DND-41 (cell line): ENCODE measurements at regions not wholly inside any gene's neighbourhood (a gene's known extent, or its start where the extent isn't known, plus 50 kb on each side); places are given as distances from the start of the nearest gene placed in this dataset.
"Not testable (repeated sequence)": the region's sequence is repeated elsewhere in the genome, so short reads cannot be mapped to it uniquely, and the experiment has no call there.

ENCODE experiments used
- ATAC-seq: fragments of 200-7000 bp; cut with Tn5 transposase; 3 replicates; pipeline ENCODE4 v1.9.1; 2021; ENCODE audit warnings: low read depth; ENCODE audit not compliant: insufficient read depth
- DNase-seq: peaks from one replicate; pipeline ENCODE4 v3.0.0-alpha.2; 2020
- H2AFZ ChIP-seq: 2 replicates; pipeline ENCODE4 v1.6.0; 2012; ENCODE audit warnings: low read depth, low read length
- H3K27ac ChIP-seq: 2 replicates; pipeline ENCODE4 v1.5.1; 2012; ENCODE audit warnings: low read length, inconsistent platforms
- H3K27me3 ChIP-seq: fragments of 200-600 bp; sonication (generic); 2 replicates; pipeline ENCODE4 v1.6.0; 2012; ENCODE audit warnings: low read length, mild to moderate bottlenecking, inconsistent platforms; ENCODE audit not compliant: insufficient read depth, poor library complexity
- H3K36me3 ChIP-seq: 2 replicates; pipeline ENCODE4 v1.5.1; 2012; ENCODE audit warnings: low read length, inconsistent platforms; ENCODE audit not compliant: insufficient read depth
- H3K4me1 ChIP-seq: 2 replicates; pipeline ENCODE4 v1.5.1; 2012; ENCODE audit warnings: mild to moderate bottlenecking, low read length; ENCODE audit not compliant: insufficient read depth
- H3K4me2 ChIP-seq: 2 replicates; pipeline ENCODE4 v1.6.0; 2012; ENCODE audit warnings: mild to moderate bottlenecking, moderate library complexity, low read length, inconsistent platforms; ENCODE audit not compliant: insufficient read depth
- H3K4me3 ChIP-seq, 2 experiments: fragments of 200-600 bp in 1 of 2; shearing (Covaris generic) in 1 of 2; 2 replicates each; pipeline ENCODE4 v1.5.1; 2012 to 2016; ENCODE audit warnings: inconsistent platforms in 2 of 2, low read length in 2 of 2, mild to moderate bottlenecking in 2 of 2, low read depth in 1 of 2, moderate library complexity in 1 of 2
- H3K79me2 ChIP-seq: 2 replicates; pipeline ENCODE4 v1.6.0; 2012; ENCODE audit warnings: low read length, inconsistent platforms; ENCODE audit not compliant: insufficient read depth
- H3K9ac ChIP-seq: 2 replicates; pipeline ENCODE4 v1.6.0; 2012; ENCODE audit warnings: low read depth, mild to moderate bottlenecking, inconsistent platforms, low read length, moderate library complexity
- H3K9me3 ChIP-seq: 2 replicates; pipeline ENCODE4 v1.5.1; 2012; ENCODE audit warnings: low read length, moderate library complexity, mild to moderate bottlenecking, inconsistent platforms; ENCODE audit not compliant: insufficient read depth, severe bottlenecking
- H4K20me1 ChIP-seq: 2 replicates; pipeline ENCODE4 v1.6.0; 2012; ENCODE audit warnings: low read length; ENCODE audit not compliant: insufficient read depth
- EZH2 ChIP-seq: IDR thresholded peaks from 3 replicates; pipeline ENCODE4 v1.6.1; 2012; ENCODE audit warnings: borderline replicate concordance, low read depth, mild to moderate bottlenecking, moderate library complexity, low read length, inconsistent platforms; ENCODE audit not compliant: severe bottlenecking
- TF ChIP-seq, protein P1 (sequence below): IDR thresholded peaks from 2 replicates; pipeline ENCODE4 v1.5.1; 2012; ENCODE audit warnings: borderline replicate concordance, low read length, moderate library complexity, mild to moderate bottlenecking; ENCODE audit not compliant: poor library complexity, severe bottlenecking; ENCODE audit errors: extremely low read depth

DNA sequence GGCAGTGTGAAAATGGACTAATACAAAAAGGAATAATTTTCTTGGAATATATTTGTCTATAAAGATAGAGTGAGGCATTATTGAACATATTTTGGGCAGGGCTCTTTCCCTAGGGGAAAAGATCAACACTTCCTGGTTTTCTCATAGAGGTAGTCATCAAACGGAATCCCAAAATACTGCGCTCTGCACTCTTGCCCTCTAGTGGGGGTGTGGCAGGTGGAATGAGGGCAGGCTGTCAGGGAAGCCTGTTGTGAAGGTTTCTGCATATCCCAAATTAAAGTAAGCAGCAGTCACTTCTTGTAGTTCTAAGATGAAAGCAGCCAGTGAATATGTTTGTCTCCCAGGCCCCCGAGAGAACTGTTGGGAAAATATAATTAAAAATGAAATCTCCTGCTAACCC is 666.8 kb upstream of the TMEM132C start:
- ATAC-seq (no peak), DNase-seq (no peak)
- Histone ChIP-seq H3K79me2 (no peaks in the 10 kb centered on the region), H2AFZ (no peak overlapping the region), H3K4me3 (no peak overlapping the region), H3K9ac (no peak overlapping the region), H3K9me3 (no peaks in the 10 kb centered on the region), H3K4me1 (no peaks in the 10 kb centered on the region), H3K36me3 (no peaks in the 10 kb centered on the region), H3K27me3 (no peaks in the 10 kb centered on the region), H3K4me2 (no peak overlapping the region), H3K27ac (no peak overlapping the region), H4K20me1 (no peaks in the 10 kb centered on the region)
- TF ChIP-seq, protein P1, sequence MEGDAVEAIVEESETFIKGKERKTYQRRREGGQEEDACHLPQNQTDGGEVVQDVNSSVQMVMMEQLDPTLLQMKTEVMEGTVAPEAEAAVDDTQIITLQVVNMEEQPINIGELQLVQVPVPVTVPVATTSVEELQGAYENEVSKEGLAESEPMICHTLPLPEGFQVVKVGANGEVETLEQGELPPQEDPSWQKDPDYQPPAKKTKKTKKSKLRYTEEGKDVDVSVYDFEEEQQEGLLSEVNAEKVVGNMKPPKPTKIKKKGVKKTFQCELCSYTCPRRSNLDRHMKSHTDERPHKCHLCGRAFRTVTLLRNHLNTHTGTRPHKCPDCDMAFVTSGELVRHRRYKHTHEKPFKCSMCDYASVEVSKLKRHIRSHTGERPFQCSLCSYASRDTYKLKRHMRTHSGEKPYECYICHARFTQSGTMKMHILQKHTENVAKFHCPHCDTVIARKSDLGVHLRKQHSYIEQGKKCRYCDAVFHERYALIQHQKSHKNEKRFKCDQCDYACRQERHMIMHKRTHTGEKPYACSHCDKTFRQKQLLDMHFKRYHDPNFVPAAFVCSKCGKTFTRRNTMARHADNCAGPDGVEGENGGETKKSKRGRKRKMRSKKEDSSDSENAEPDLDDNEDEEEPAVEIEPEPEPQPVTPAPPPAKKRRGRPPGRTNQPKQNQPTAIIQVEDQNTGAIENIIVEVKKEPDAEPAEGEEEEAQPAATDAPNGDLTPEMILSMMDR = no peak
- TF ChIP-seq EZH2 = no peak

DNA sequence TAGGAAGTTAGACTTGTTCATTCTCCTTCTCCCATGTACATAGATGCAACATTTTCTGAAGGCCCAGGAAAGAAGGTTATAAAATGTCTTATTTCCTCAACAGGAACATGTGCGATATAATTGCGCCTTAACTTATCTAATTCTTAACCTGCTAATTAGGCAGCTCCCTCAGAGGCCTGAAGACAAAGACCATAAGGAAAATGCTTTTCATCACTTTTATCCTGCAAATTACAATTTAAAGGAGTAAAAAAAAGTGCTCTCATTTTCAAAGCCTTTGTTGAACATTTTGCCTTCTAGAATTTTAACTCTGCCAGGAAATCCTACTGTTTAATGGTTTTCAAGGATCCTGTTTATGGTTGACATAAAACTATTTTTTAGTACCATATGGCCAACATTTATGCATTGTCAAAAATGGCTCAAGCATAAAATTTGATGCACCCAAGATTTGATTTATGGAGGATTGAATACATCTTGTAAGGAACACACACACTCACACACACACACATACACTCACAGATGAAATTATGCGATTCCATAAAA is 660.4 kb upstream of the TMEM132C start:
- no peaks in the 10 kb centered on the region for H3K27me3 ChIP-seq
- no peak overlapping the region for H3K9ac ChIP-seq
- H3K4me1 ChIP-seq = no peaks in the 10 kb centered on the region

DNA sequence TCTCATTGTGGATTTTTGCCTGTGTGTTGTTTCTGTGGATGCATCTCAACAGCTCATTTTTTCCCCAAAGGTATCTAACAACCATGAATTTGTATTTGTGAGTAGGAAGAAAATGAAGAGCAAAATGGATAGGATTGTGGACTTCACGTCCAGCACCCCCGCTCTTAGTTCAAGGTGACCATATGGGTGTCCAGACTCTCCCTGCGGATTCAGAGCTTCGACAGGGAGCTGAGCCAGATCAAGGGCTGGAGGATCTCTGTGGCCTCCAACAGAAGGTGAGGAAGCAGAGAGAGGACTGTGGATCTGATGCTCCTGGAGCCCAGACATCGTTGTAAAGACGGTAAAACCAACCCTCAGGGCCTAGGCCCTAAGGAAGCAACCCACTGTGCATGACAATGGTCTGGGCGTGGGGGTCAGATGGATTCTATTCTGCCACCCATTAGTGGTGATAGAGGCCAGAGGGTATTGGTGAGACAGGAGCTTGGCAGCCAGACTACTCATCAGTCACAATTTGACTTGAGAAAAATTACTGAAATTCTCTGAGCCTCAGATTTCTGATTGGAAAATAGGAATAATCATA is 659.7 kb upstream of the TMEM132C start:
- Histone ChIP-seq H3K4me1 (no peaks in the 10 kb centered on the region), H2AFZ (no peak overlapping the region), H3K9ac (no peak overlapping the region), H4K20me1 (no peaks in the 10 kb centered on the region), H3K4me3 (no peak overlapping the region), H3K79me2 (no peaks in the 10 kb centered on the region), H3K9me3 (no peaks in the 10 kb centered on the region), H3K27me3 (no peaks in the 10 kb centered on the region), H3K27ac (no peak overlapping the region), H3K4me2 (no peak overlapping the region), H3K36me3 (no peaks in the 10 kb centered on the region)
- no peak for TF ChIP-seq EZH2
- TF ChIP-seq, protein P1 = no peak
- DNase-seq (no peak), ATAC-seq (no peak)

More for the DNA sequence above, 660.4 kb upstream of the TMEM132C start:
- no peak overlapping the region for H3K27ac ChIP-seq
- no peak for TF ChIP-seq EZH2
- TF ChIP-seq, protein P1 = no peak
- no peaks in the 10 kb centered on the region for H3K79me2 ChIP-seq
- no peaks in the 10 kb centered on the region for H4K20me1 ChIP-seq
- DNase-seq = no peak
- no peak overlapping the region for H3K4me3 ChIP-seq
- no peak overlapping the region for H2AFZ ChIP-seq
- ATAC-seq = no peak
- no peaks in the 10 kb centered on the region for H3K9me3 ChIP-seq
- H3K36me3 ChIP-seq = no peaks in the 10 kb centered on the region
- H3K4me2 ChIP-seq = no peak overlapping the region

DNA sequence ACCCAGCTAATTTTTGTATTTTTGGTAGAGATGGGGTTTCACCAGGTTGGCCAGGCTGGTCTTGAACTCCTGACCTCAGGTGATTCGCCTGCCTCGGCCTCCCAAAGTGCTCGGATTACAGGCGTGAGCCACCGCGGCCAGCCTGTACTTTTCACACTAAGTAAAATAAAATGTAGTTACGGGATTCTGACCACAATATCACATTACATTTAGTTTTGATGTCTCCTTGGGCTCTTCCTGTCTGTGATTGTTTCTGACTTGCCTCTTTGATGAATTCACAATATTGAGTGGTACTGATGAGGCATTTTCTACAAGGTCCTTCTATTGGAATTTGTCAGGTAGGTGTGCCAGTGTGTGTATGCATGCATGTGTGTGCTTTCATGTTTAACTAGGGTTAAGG is 658.6 kb upstream of the TMEM132C start:
- not testable (repeated sequence) for H2AFZ ChIP-seq, H4K20me1 ChIP-seq, H3K27me3 ChIP-seq, H3K4me1 ChIP-seq, H3K9me3 ChIP-seq, H3K4me2 ChIP-seq, H3K79me2 ChIP-seq, H3K27ac ChIP-seq, H3K9ac ChIP-seq, H3K4me3 ChIP-seq, H3K36me3 ChIP-seq, DNase-seq, ATAC-seq
